Stimulated activated effector memory CD8-positive, alpha-beta T cell treated with anti-CD3 and anti-CD28 coated beads, Interleukin-12 subunit alpha, Interleukin-12 subunit beta, amount 100 ng/mL, for 72 hours (primary cell): ENCODE measurements at regions not wholly inside any gene's neighbourhood (a gene's known extent, or its start where the extent isn't known, plus 50 kb on each side); places are given as distances from the start of the nearest gene placed in this dataset.
"Not testable (repeated sequence)": the region's sequence is repeated elsewhere in the genome, so short reads cannot be mapped to it uniquely, and the experiment has no call there.

Experiments used
- ATAC-seq: fragments of 150-1000 bp; cut with Tn5 transposase; 2 replicates; pipeline ENCODE4 v1.10.0; 2021
- DNase-seq, 2 donors: peaks; one replicate each; pipeline ENCODE4 v3.0.0; 2021 to 2022; ENCODE audit warnings: low spot score in 2 of 2
- H3K27ac Mint-ChIP-seq: one replicate; pipeline ENCODE4 v1.8.0; 2022; ENCODE audit warnings: mild to moderate bottlenecking, mixed read lengths
- H3K36me3 Mint-ChIP-seq: one replicate; pipeline ENCODE4 v1.8.0; 2022; ENCODE audit warnings: mild to moderate bottlenecking, mixed read lengths
- H3K4me1 Mint-ChIP-seq: one replicate; pipeline ENCODE4 v1.8.0; 2022; ENCODE audit warnings: mixed read lengths
- H3K4me3 Mint-ChIP-seq: one replicate; pipeline ENCODE4 v1.8.0; 2022; ENCODE audit warnings: mild to moderate bottlenecking, mixed read lengths
- H3K9me3 Mint-ChIP-seq: one replicate; pipeline ENCODE4 v1.8.0; 2022; ENCODE audit warnings: mixed read lengths

GRCh38 chr11:44424841-44425240 is 114.9 kb upstream of the ALX4 start:
- no peak for ATAC-seq
- no peaks in the 10 kb centered on the region for H3K36me3 Mint-ChIP-seq
- no peaks in the 10 kb centered on the region for H3K9me3 Mint-ChIP-seq

GRCh38 chr11:44426119-44426518 is 116.2 kb upstream of the ALX4 start:
- no peak overlapping the region for H3K4me3 Mint-ChIP-seq
- DNase-seq (no peak), ATAC-seq (no peak)
- H3K4me1 Mint-ChIP-seq = no peaks in the 10 kb centered on the region
- no peaks in the 10 kb centered on the region for H3K36me3 Mint-ChIP-seq
- H3K27ac Mint-ChIP-seq = no peak overlapping the region
- no peaks in the 10 kb centered on the region for H3K9me3 Mint-ChIP-seq

More at GRCh38 chr11:44424841-44425240, 114.9 kb upstream of the ALX4 start:
- Mint-ChIP-seq H3K27ac (no peak overlapping the region), H3K4me3 (no peak overlapping the region), H3K4me1 (no peaks in the 10 kb centered on the region)
- no peak for DNase-seq

GRCh38 chr11:44426958-44427357 is 117.0 kb upstream of the ALX4 start:
- Mint-ChIP-seq H3K4me3 (no peak overlapping the region), H3K4me1 (no peaks in the 10 kb centered on the region), H3K9me3 (no peaks in the 10 kb centered on the region), H3K27ac (no peak overlapping the region), H3K36me3 (no peaks in the 10 kb centered on the region)
- no peak for ATAC-seq
- no peak for DNase-seq

- Mint-ChIP-seq H3K36me3 (no peaks in the 10 kb centered on the region), H3K4me3 (no peak overlapping the region), H3K4me1 (no peaks in the 10 kb centered on the region), H3K9me3 (no peaks in the 10 kb centered on the region), H3K27ac (no peak overlapping the region)
- DNase-seq = no peak
- ATAC-seq = no peak
Observed at GRCh38 chr11:44427432-44427831, 117.5 kb upstream of the ALX4 start.

GRCh38 chr11:44430140-44430539 is 120.2 kb upstream of the ALX4 start:
- no peak overlapping the region for H3K4me3 Mint-ChIP-seq
- ATAC-seq = no peak
- DNase-seq = no peak
- H3K36me3 Mint-ChIP-seq = no peaks in the 10 kb centered on the region
- no peaks in the 10 kb centered on the region for H3K9me3 Mint-ChIP-seq
- no peaks in the 10 kb centered on the region for H3K4me1 Mint-ChIP-seq
- H3K27ac Mint-ChIP-seq = no peak overlapping the region

- Mint-ChIP-seq H3K4me3 (no peak overlapping the region), H3K36me3 (no peaks in the 10 kb centered on the region), H3K27ac (no peak overlapping the region), H3K9me3 (no peaks in the 10 kb centered on the region), H3K4me1 (no peaks in the 10 kb centered on the region)
- ATAC-seq (no peak), DNase-seq (no peak)
Observed at GRCh38 chr11:44434191-44434590, 124.3 kb upstream of the ALX4 start.

GRCh38 chr11:44437122-44437521 is 127.2 kb upstream of the ALX4 start:
- ATAC-seq = no peak
- Mint-ChIP-seq H3K9me3 (peaks cover 9% of the 10 kb centered on the region), H3K36me3 (no peaks in the 10 kb centered on the region), H3K27ac (no peak overlapping the region), H3K4me1 (no peaks in the 10 kb centered on the region), H3K4me3 (no peak overlapping the region)
- DNase-seq = no peak

- H3K4me1 Mint-ChIP-seq, H3K4me3 Mint-ChIP-seq, ATAC-seq, H3K36me3 Mint-ChIP-seq, H3K9me3 Mint-ChIP-seq, H3K27ac Mint-ChIP-seq, DNase-seq: not testable (repeated sequence)
Observed at GRCh38 chr11:44442893-44443673, 122.4 kb upstream of the CD82 start.

- Mint-ChIP-seq H3K27ac (no peak overlapping the region), H3K36me3 (no peaks in the 10 kb centered on the region), H3K4me3 (no peak overlapping the region), H3K4me1 (no peaks in the 10 kb centered on the region), H3K9me3 (peaks cover 9% of the 10 kb centered on the region)
- DNase-seq (no peak), ATAC-seq (no peak)
Observed at GRCh38 chr11:44443836-44444769, 121.4 kb upstream of the CD82 start.

GRCh38 chr11:44444770-44445321 is 120.6 kb upstream of the CD82 start:
- DNase-seq = no peak
- peaks cover 5% of the 10 kb centered on the region for H3K9me3 Mint-ChIP-seq
- no peaks in the 10 kb centered on the region for H3K36me3 Mint-ChIP-seq
- no peak overlapping the region for H3K4me3 Mint-ChIP-seq
- no peak overlapping the region for H3K27ac Mint-ChIP-seq
- ATAC-seq = no peak
- no peaks in the 10 kb centered on the region for H3K4me1 Mint-ChIP-seq

GRCh38 chr11:44445500-44446365 is 119.7 kb upstream of the CD82 start:
- Mint-ChIP-seq H3K4me1 (no peaks in the 10 kb centered on the region), H3K27ac (no peak overlapping the region), H3K9me3 (no peaks in the 10 kb centered on the region), H3K4me3 (no peak overlapping the region), H3K36me3 (no peaks in the 10 kb centered on the region)
- DNase-seq (no peak), ATAC-seq (peak; percentile 46)

GRCh38 chr11:44446366-44446762 is 119.1 kb upstream of the CD82 start:
- H3K36me3 Mint-ChIP-seq = no peaks in the 10 kb centered on the region
- ATAC-seq (no peak), DNase-seq (no peak)
- H3K4me1 Mint-ChIP-seq = no peaks in the 10 kb centered on the region
- no peak overlapping the region for H3K4me3 Mint-ChIP-seq
- H3K27ac Mint-ChIP-seq = no peak overlapping the region
- no peaks in the 10 kb centered on the region for H3K9me3 Mint-ChIP-seq

GRCh38 chr11:44446996-44447771 is 118.3 kb upstream of the CD82 start:
- no peak for DNase-seq
- Mint-ChIP-seq H3K9me3 (no peaks in the 10 kb centered on the region), H3K4me1 (no peaks in the 10 kb centered on the region), H3K4me3 (no peak overlapping the region), H3K27ac (no peak overlapping the region), H3K36me3 (no peaks in the 10 kb centered on the region)
- ATAC-seq = no peak

GRCh38 chr11:44450295-44450932 is 115.0 kb upstream of the CD82 start:
- Mint-ChIP-seq H3K36me3 (no peaks in the 10 kb centered on the region), H3K27ac (no peak overlapping the region), H3K4me3 (no peak overlapping the region), H3K9me3 (no peaks in the 10 kb centered on the region), H3K4me1 (no peaks in the 10 kb centered on the region)
- DNase-seq (no peak), ATAC-seq (no peak)
